Activated T-cell treated with anti-CD3 and anti-CD28 coated beads, Interleukin-2, amount 50 U/mL, for 24 hours (primary cell): ENCODE measurements at regions not wholly inside any gene's neighbourhood (a gene's known extent, or its start where the extent isn't known, plus 50 kb on each side); places are given as distances from the start of the nearest gene placed in this dataset.
"Not testable (repeated sequence)": the region's sequence is repeated elsewhere in the genome, so short reads cannot be mapped to it uniquely, and the experiment has no call there.

Source experiments
- DNase-seq: peaks from one replicate; pipeline ENCODE4 v3.0.0-alpha.2; 2020
- H3K27ac Mint-ChIP-seq: 2 replicates; pipeline ENCODE4 v1.8.0; 2020; ENCODE audit warnings: mild to moderate bottlenecking, mixed read lengths
- H3K27me3 Mint-ChIP-seq: 2 replicates; pipeline ENCODE4 v1.8.0; 2020; ENCODE audit warnings: mixed read lengths
- H3K36me3 Mint-ChIP-seq: 2 replicates; pipeline ENCODE4 v1.8.0; 2020; ENCODE audit warnings: low read depth, mixed read lengths
- H3K4me1 Mint-ChIP-seq: 2 replicates; pipeline ENCODE4 v1.8.0; 2020; ENCODE audit warnings: low read depth, mixed read lengths
- H3K4me3 Mint-ChIP-seq: 2 replicates; pipeline ENCODE4 v1.8.0; 2020; ENCODE audit warnings: mild to moderate bottlenecking, moderate library complexity, mixed read lengths
- H3K9me3 Mint-ChIP-seq: 2 replicates; pipeline ENCODE4 v1.8.0; 2020; ENCODE audit warnings: mixed read lengths

GRCh38 chr5:90338712-90339372 lies 70.7 kb downstream of the CETN3 start:
- Mint-ChIP-seq H3K27me3 (peaks cover 18% of the 10 kb centered on the region), H3K27ac (no peak overlapping the region), H3K4me1 (peaks cover 2% of the 10 kb centered on the region), H3K36me3 (no peaks in the 10 kb centered on the region), H3K4me3 (no peak overlapping the region), H3K9me3 (no peaks in the 10 kb centered on the region)
- DNase-seq: no peak

- Mint-ChIP-seq H3K4me1 (peaks cover 2% of the 10 kb centered on the region), H3K36me3 (no peaks in the 10 kb centered on the region), H3K9me3 (no peaks in the 10 kb centered on the region), H3K27me3 (peaks cover 19% of the 10 kb centered on the region), H3K27ac (no peak overlapping the region), H3K4me3 (no peak overlapping the region)
- no peak for DNase-seq
Observed at GRCh38 chr5:90337449-90338052, 72.0 kb downstream of the CETN3 start.

GRCh38 chr5:90336752-90337151 lies 72.8 kb downstream of the CETN3 start:
- Mint-ChIP-seq H3K36me3 (no peaks in the 10 kb centered on the region), H3K27me3 (peaks cover 27% of the 10 kb centered on the region), H3K4me3 (no peak overlapping the region), H3K9me3 (no peaks in the 10 kb centered on the region), H3K4me1 (peaks cover 2% of the 10 kb centered on the region), H3K27ac (no peak overlapping the region)
- no peak for DNase-seq

- Mint-ChIP-seq H3K27me3 (peaks cover 35% of the 10 kb centered on the region), H3K9me3 (no peaks in the 10 kb centered on the region), H3K4me1 (peaks cover 2% of the 10 kb centered on the region), H3K36me3 (no peaks in the 10 kb centered on the region), H3K27ac (no peak overlapping the region), H3K4me3 (no peak overlapping the region)
- DNase-seq: no peak
Observed at GRCh38 chr5:90334741-90335140, 74.8 kb downstream of the CETN3 start.

- Mint-ChIP-seq H3K4me3 (no peak overlapping the region), H3K36me3 (no peaks in the 10 kb centered on the region), H3K27ac (no peak overlapping the region), H3K27me3 (peaks cover 36% of the 10 kb centered on the region), H3K4me1 (peaks cover 2% of the 10 kb centered on the region), H3K9me3 (no peaks in the 10 kb centered on the region)
- no peak for DNase-seq
Observed at GRCh38 chr5:90329911-90330310, 79.6 kb downstream of the CETN3 start.

GRCh38 chr5:90326995-90327394 lies 82.6 kb downstream of the CETN3 start:
- Mint-ChIP-seq H3K36me3 (no peaks in the 10 kb centered on the region), H3K27ac (no peak overlapping the region), H3K4me3 (no peak overlapping the region), H3K27me3 (peaks cover 31% of the 10 kb centered on the region), H3K9me3 (no peaks in the 10 kb centered on the region), H3K4me1 (peaks cover 2% of the 10 kb centered on the region)
- DNase-seq: no peak

GRCh38 chr5:90325093-90325492 lies 84.5 kb downstream of the CETN3 start:
- no peaks in the 10 kb centered on the region for H3K36me3 Mint-ChIP-seq
- H3K4me1 Mint-ChIP-seq: peaks cover 2% of the 10 kb centered on the region
- no peak overlapping the region for H3K4me3 Mint-ChIP-seq
- no peak overlapping the region for H3K27ac Mint-ChIP-seq
- peaks cover 28% of the 10 kb centered on the region for H3K27me3 Mint-ChIP-seq
- no peaks in the 10 kb centered on the region for H3K9me3 Mint-ChIP-seq
- DNase-seq: no peak

GRCh38 chr5:90320348-90320747 lies 89.2 kb downstream of the CETN3 start:
- H3K4me1 Mint-ChIP-seq: not testable (repeated sequence)

GRCh38 chr5:90312027-90312426 lies 97.5 kb downstream of the CETN3 start:
- no peak overlapping the region for H3K27ac Mint-ChIP-seq
- H3K4me3 Mint-ChIP-seq: no peak overlapping the region
- no peaks in the 10 kb centered on the region for H3K9me3 Mint-ChIP-seq
- H3K27me3 Mint-ChIP-seq: no peaks in the 10 kb centered on the region
- DNase-seq: no peak
- no peaks in the 10 kb centered on the region for H3K36me3 Mint-ChIP-seq
- H3K4me1 Mint-ChIP-seq: no peaks in the 10 kb centered on the region

More at GRCh38 chr5:90320348-90320747, 89.2 kb downstream of the CETN3 start:
- not testable (repeated sequence) for H3K4me3 Mint-ChIP-seq, H3K9me3 Mint-ChIP-seq, H3K27ac Mint-ChIP-seq, DNase-seq, H3K36me3 Mint-ChIP-seq
- peaks cover 19% of the 10 kb centered on the region for H3K27me3 Mint-ChIP-seq

GRCh38 chr5:90311401-90311800 lies 98.2 kb downstream of the CETN3 start:
- no peak for DNase-seq
- Mint-ChIP-seq H3K4me1 (no peaks in the 10 kb centered on the region), H3K9me3 (no peaks in the 10 kb centered on the region), H3K27me3 (no peaks in the 10 kb centered on the region), H3K27ac (no peak overlapping the region), H3K4me3 (no peak overlapping the region), H3K36me3 (no peaks in the 10 kb centered on the region)

- Mint-ChIP-seq H3K36me3 (no peaks in the 10 kb centered on the region), H3K4me3 (no peak overlapping the region), H3K9me3 (no peaks in the 10 kb centered on the region), H3K27me3 (no peaks in the 10 kb centered on the region), H3K27ac (no peak overlapping the region), H3K4me1 (no peaks in the 10 kb centered on the region)
- DNase-seq: no peak
Observed at GRCh38 chr5:90308787-90309585, 100.6 kb downstream of the CETN3 start.

- no peaks in the 10 kb centered on the region for H3K36me3 Mint-ChIP-seq
- H3K4me3 Mint-ChIP-seq: no peak overlapping the region
- H3K27me3 Mint-ChIP-seq: no peaks in the 10 kb centered on the region
- H3K27ac Mint-ChIP-seq: no peak overlapping the region
- no peak for DNase-seq
- H3K4me1 Mint-ChIP-seq: no peaks in the 10 kb centered on the region
- H3K9me3 Mint-ChIP-seq: no peaks in the 10 kb centered on the region
Observed at GRCh38 chr5:90307782-90308181, 101.8 kb downstream of the CETN3 start.

GRCh38 chr5:90307322-90307721 lies 102.2 kb downstream of the CETN3 start:
- DNase-seq: no peak
- Mint-ChIP-seq H3K4me3 (no peak overlapping the region), H3K4me1 (no peaks in the 10 kb centered on the region), H3K27ac (no peak overlapping the region), H3K9me3 (no peaks in the 10 kb centered on the region), H3K36me3 (no peaks in the 10 kb centered on the region), H3K27me3 (no peaks in the 10 kb centered on the region)

GRCh38 chr5:90306613-90307012 lies 102.9 kb downstream of the CETN3 start:
- no peak overlapping the region for H3K27ac Mint-ChIP-seq
- no peak for DNase-seq
- no peak overlapping the region for H3K4me3 Mint-ChIP-seq
- H3K27me3 Mint-ChIP-seq: no peaks in the 10 kb centered on the region
- no peaks in the 10 kb centered on the region for H3K9me3 Mint-ChIP-seq
- H3K36me3 Mint-ChIP-seq: no peaks in the 10 kb centered on the region
- no peaks in the 10 kb centered on the region for H3K4me1 Mint-ChIP-seq
